Thymus (tissue), 11 donors: ENCODE measurements at regions not wholly inside any gene's neighbourhood (a gene's known extent, or its start where the extent isn't known, plus 50 kb on each side); places are given as distances from the start of the nearest gene placed in this dataset.

Source experiments
- DNase-seq, 9 donors: peaks; one replicate each; pipeline ENCODE4 v3.0.0-alpha.2; 2013; ENCODE audit warnings: low spot score in 9 of 9, low read depth in 6 of 9, missing footprints in 1 of 9
- H3K27ac ChIP-seq, 2 donors: one replicate each; pipeline ENCODE4 v1.5.1; 2013; ENCODE audit warnings: control low read depth in 1 of 2, low read depth in 1 of 2, low read length in 1 of 2, mild to moderate bottlenecking in 1 of 2, moderate library complexity in 1 of 2
- H3K27me3 ChIP-seq, 2 donors: one replicate each; pipeline ENCODE4 v1.5.1; 2013; ENCODE audit warnings: low read length in 1 of 2; ENCODE audit not compliant: control insufficient read depth in 2 of 2, insufficient read depth in 1 of 2
- H3K36me3 ChIP-seq, 2 donors: one replicate each; pipeline ENCODE4 v1.5.1; 2013; ENCODE audit warnings: low read length in 1 of 2, mild to moderate bottlenecking in 1 of 2, moderate library complexity in 1 of 2; ENCODE audit not compliant: control insufficient read depth in 2 of 2, insufficient read depth in 2 of 2
- H3K4me1 ChIP-seq, 2 donors: one replicate each; pipeline ENCODE4 v1.5.1; 2013; ENCODE audit warnings: low read length in 2 of 2; ENCODE audit not compliant: control insufficient read depth in 2 of 2, insufficient read depth in 2 of 2
- H3K4me3 ChIP-seq, 2 donors: one replicate each; pipeline ENCODE4 v1.5.1; 2013; ENCODE audit warnings: low read length in 2 of 2, control low read depth in 1 of 2, mild to moderate bottlenecking in 1 of 2
- H3K9me3 ChIP-seq, 2 donors: one replicate each; pipeline ENCODE4 v1.5.1; 2013; ENCODE audit warnings: low read length in 1 of 2, mild to moderate bottlenecking in 1 of 2; ENCODE audit not compliant: control insufficient read depth in 2 of 2, insufficient read depth in 1 of 2
- WGBS: extraction: QIAGEN DNeasy Blood & Tissue Kit; methylation state at CpG from one replicate; pipeline ENCODE4 v1.1.7; 2013; 5-methylcytosine and 5-hydroxymethylcytosine counted together
- donor health status: healthy.

DNA sequence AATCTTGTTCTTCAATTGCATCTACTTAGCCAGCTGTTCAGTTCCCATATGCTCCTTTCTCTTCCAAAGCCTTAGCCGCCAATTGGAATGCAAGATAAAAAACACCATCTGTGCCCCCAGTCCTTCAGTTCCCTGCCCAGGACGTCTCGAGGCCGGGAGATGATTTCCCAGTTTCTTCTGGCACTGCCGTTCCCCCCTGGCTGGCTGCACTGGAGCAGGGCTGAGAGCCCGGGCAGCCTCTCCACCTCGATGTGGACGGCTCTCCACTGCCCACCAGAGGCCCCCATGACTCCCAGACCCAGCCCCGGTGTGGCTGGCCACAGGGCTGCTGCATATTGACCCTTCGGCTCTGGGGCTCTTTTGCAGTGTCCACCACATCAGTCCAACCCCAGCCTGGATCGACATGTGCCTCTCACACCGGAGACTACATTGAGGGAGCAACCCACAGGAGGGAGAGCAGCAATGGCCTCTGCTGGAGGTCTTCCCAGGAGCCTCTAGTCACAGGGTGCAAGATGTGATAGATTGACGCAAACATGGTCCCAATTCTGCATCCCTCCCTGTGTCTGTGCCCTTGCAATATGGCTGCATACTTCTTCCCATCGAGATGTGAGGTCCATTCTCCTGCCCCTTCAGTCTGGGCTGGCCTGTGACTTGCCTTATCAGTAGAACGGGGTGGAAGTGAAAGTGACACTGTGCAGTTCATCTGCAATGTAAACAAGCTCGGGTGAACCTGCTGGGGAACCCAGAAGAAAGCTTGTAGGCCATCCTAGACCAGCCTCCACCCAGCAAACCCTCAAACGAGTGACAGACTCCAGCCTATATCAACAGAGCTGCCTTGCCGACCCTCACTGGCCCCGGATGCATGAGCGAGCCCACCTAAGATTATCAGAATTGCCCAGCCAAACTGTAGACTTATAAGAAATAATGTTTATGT, 52.3 kb upstream of the PRR20G start:
- WGBS = 68% methylated on average over 20 of the region's 20 CpGs
- H3K4me1 ChIP-seq = no peaks in the 10 kb centered on the region
- no peak for DNase-seq
- no peak overlapping the region for H3K27ac ChIP-seq
- no peaks in the 10 kb centered on the region for H3K9me3 ChIP-seq
- H3K4me3 ChIP-seq = no peak overlapping the region
- H3K36me3 ChIP-seq = no peaks in the 10 kb centered on the region
- H3K27me3 ChIP-seq = peaks cover 10 to 39% of the 10 kb centered on the region in 2 donors

DNA sequence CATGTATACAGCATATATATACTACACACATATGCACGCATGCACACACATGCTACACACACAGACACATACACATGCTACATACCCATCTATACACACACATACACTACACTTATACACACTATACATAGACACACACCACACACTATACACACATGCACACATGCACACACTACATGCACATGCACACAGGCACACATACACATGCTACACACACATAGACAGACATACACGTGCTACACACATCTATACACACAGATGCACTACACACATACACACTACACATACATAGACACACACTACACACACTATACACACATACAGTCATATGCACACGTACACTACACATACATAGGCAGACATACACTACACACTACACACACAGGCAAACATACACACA, 51.2 kb upstream of the PRR20G start:
- no peak for DNase-seq
- H3K4me3 ChIP-seq = no peak overlapping the region
- H3K4me1 ChIP-seq = no peaks in the 10 kb centered on the region
- H3K36me3 ChIP-seq = no peaks in the 10 kb centered on the region
- 74% methylated on average over 3 of the region's 3 CpGs for WGBS
- peaks cover 10 to 39% of the 10 kb centered on the region in 2 donors for H3K27me3 ChIP-seq
- no peak overlapping the region for H3K27ac ChIP-seq
- no peaks in the 10 kb centered on the region for H3K9me3 ChIP-seq

DNA sequence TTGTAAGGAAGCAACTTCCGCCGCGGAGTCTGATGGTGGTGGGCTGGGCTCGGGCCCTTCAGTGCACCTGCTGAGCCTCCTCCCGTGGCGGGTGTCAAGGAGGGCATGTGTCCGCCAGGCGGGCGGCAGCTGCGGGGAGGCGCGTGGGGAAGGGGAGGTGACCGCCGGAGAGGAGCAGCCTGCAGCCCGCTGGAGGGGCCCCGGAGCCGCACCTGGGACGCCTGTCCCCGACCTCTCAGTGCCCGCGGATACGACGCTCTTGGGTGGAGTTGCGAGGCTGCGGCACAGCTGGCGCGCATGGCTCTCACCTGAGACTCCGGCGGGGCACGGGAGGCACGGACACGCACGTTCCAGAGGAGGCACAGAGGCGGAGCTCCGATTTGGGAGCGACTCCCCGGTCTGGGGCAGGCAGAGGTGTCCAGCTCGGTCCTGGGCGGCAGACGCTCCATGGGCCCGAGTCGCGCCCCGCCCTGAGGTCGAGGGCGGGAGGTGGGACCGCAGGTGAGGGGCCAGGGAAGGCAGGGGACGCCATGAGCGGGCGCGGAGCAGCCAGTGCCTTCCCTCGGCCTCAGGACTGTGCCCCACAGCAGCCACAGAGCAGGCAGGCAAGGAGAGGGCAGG, 50.2 kb upstream of the PRR20G start:
- DNase-seq = no peak
- no peaks in the 10 kb centered on the region for H3K9me3 ChIP-seq
- H3K36me3 ChIP-seq = no peaks in the 10 kb centered on the region
- no peak overlapping the region for H3K4me3 ChIP-seq
- H3K27me3 ChIP-seq = peaks cover 10 to 39% of the 10 kb centered on the region in 2 donors
- H3K27ac ChIP-seq = no peak overlapping the region
- WGBS = 17% methylated on average over 52 of the region's 52 CpGs
- H3K4me1 ChIP-seq = no peaks in the 10 kb centered on the region
